ENCODE measurements at regions not wholly inside any gene's neighbourhood (a gene's known extent, or its start where the extent isn't known, plus 50 kb on each side); places are given as distances from the start of the nearest gene placed in this dataset.
"Not testable (repeated sequence)": the region's sequence is repeated elsewhere in the genome, so short reads cannot be mapped to it uniquely, and the experiment has no call there.

GRCh38 chr16:29094729-29095624 lies 110.1 kb downstream of the LAT start:
- H3K9me3 ChIP-seq, H3K27me3 ChIP-seq, H3K36me3 ChIP-seq, H3K4me3 ChIP-seq, H3K4me1 ChIP-seq, H3K27ac ChIP-seq: not testable (repeated sequence)
- WGBS, 2 donors (ENCODE audit: low coverage in 1 of 2) = 0 to 90% methylated on average over 1 to 2 of the region's 13 CpGs
- peak; percentile 73 for ATAC-seq
- TF ChIP-seq CTCF (IDR thresholded peaks at IDR 0.05) = peak in 2 of 4 experiments; percentile 22 to 43

GRCh38 chr16:29094325-29094724 lies 109.5 kb downstream of the LAT start:
- WGBS, 2 donors (ENCODE audit: low coverage in 1 of 2) = 25 to 50% methylated on average over 2 to 3 of the region's 3 CpGs
- not testable (repeated sequence) for H3K9me3 ChIP-seq, ATAC-seq, H3K4me3 ChIP-seq, H3K27me3 ChIP-seq, H3K4me1 ChIP-seq, H3K36me3 ChIP-seq, H3K27ac ChIP-seq

- not testable (repeated sequence) for H3K27me3 ChIP-seq, H3K4me3 ChIP-seq, ATAC-seq, H3K4me1 ChIP-seq, H3K27ac ChIP-seq, H3K9me3 ChIP-seq
- H3K36me3 ChIP-seq = peaks cover 0 to 13% of the 10 kb centered on the region in 2 donors
Measured at GRCh38 chr16:29089679-29090078, 104.8 kb downstream of the LAT start.

GRCh38 chr16:29087673-29088072 lies 102.8 kb downstream of the LAT start:
- WGBS, 2 donors (ENCODE audit: low coverage in 1 of 2) = 86% methylated on average over 4 of the region's 4 CpGs; no CpG with 5 or more reads in 1 of the 2 donors
- not testable (repeated sequence) for ATAC-seq, H3K4me1 ChIP-seq, H3K4me3 ChIP-seq, H3K9me3 ChIP-seq, H3K27ac ChIP-seq, H3K27me3 ChIP-seq
- peaks cover 0 to 13% of the 10 kb centered on the region in 2 donors for H3K36me3 ChIP-seq

GRCh38 chr16:29081829-29082639 lies 97.2 kb downstream of the LAT start:
- Histone ChIP-seq H3K27ac (peak overlapping the region in 3 of 4 donors; percentile 60 to 76 (median 66)), H3K36me3 (peaks cover 0 to 11% of the 10 kb centered on the region in 2 donors), H3K4me3 (peak overlapping the region; percentile 33 to 48)
- H3K27me3 ChIP-seq, H3K4me1 ChIP-seq, H3K9me3 ChIP-seq: not testable (repeated sequence)
- 30 to 50% methylated on average over 2 of the region's 74 CpGs for WGBS, 2 donors (ENCODE audit: low coverage in 1 of 2)
- ATAC-seq = peak; percentile 79

GRCh38 chr16:29074554-29075402 lies 89.9 kb downstream of the LAT start:
- ATAC-seq = peak; percentile 95
- WGBS, 2 donors (ENCODE audit: low coverage in 1 of 2) = 2 to 11% methylated on average over 14 to 23 of the region's 38 CpGs
- not testable (repeated sequence) for H3K9me3 ChIP-seq

GRCh38 chr16:29062235-29062634 lies 77.4 kb downstream of the LAT start:
- H3K4me3 ChIP-seq, ATAC-seq, H3K4me1 ChIP-seq, H3K27me3 ChIP-seq, H3K9me3 ChIP-seq, H3K36me3 ChIP-seq, H3K27ac ChIP-seq: not testable (repeated sequence)
- WGBS, 2 donors (ENCODE audit: low coverage in 1 of 2) = no CpG with 5 or more reads among the region's 4 CpGs

More at GRCh38 chr16:29074554-29075402, 89.9 kb downstream of the LAT start:
- not testable (repeated sequence) for H3K36me3 ChIP-seq, H3K27me3 ChIP-seq, H3K4me1 ChIP-seq
- H3K4me3 ChIP-seq = peak overlapping the region; percentile 52 to 54
- peak overlapping the region; percentile 66 to 86 (median 78) for H3K27ac ChIP-seq

- no CpG with 5 or more reads among the region's 7 CpGs for WGBS, 2 donors (ENCODE audit: low coverage in 1 of 2)
- H3K9me3 ChIP-seq, H3K27ac ChIP-seq, ATAC-seq, H3K4me3 ChIP-seq, H3K36me3 ChIP-seq, H3K4me1 ChIP-seq, H3K27me3 ChIP-seq: not testable (repeated sequence)
Measured at GRCh38 chr16:29061467-29061921, 76.6 kb downstream of the LAT start.

GRCh38 chr16:29060022-29060810 lies 75.4 kb downstream of the LAT start:
- not testable (repeated sequence) for H3K4me3 ChIP-seq, ATAC-seq, H3K9me3 ChIP-seq, H3K4me1 ChIP-seq, H3K27me3 ChIP-seq, H3K36me3 ChIP-seq, H3K27ac ChIP-seq
- no CpG with 5 or more reads among the region's 53 CpGs for WGBS, 2 donors (ENCODE audit: low coverage in 1 of 2)

- H3K4me1 ChIP-seq, ATAC-seq, H3K27me3 ChIP-seq, H3K4me3 ChIP-seq, H3K9me3 ChIP-seq, H3K36me3 ChIP-seq, H3K27ac ChIP-seq: not testable (repeated sequence)
- whole genome bisulfite sequencing, 2 donors (ENCODE audit: low coverage in 1 of 2) = no CpG with 5 or more reads among the region's 5 CpGs
Measured at GRCh38 chr16:29059575-29059974, 74.7 kb downstream of the LAT start.
